ENCODE measurements at regions not wholly inside any gene's neighbourhood (a gene's known extent, or its start where the extent isn't known, plus 50 kb on each side); places are given as distances from the start of the nearest gene placed in this dataset.

GRCh38 chr17:77507111-77507885, 366.5 kb downstream of the SEC14L1 start:
- no peaks in the 10 kb centered on the region for H3K27me3 Mint-ChIP-seq
- H3K9me3 Mint-ChIP-seq = peaks cover 4% of the 10 kb centered on the region
- H3K27ac Mint-ChIP-seq = no peak overlapping the region
- H3K4me3 Mint-ChIP-seq = no peak overlapping the region
- no peaks in the 10 kb centered on the region for H3K4me1 Mint-ChIP-seq (ENCODE audit: unreplicated experiment)
- no peak for DNase-seq (ENCODE audit: extremely low spot score, unreplicated experiment)
- TF ChIP-seq, protein P1, sequence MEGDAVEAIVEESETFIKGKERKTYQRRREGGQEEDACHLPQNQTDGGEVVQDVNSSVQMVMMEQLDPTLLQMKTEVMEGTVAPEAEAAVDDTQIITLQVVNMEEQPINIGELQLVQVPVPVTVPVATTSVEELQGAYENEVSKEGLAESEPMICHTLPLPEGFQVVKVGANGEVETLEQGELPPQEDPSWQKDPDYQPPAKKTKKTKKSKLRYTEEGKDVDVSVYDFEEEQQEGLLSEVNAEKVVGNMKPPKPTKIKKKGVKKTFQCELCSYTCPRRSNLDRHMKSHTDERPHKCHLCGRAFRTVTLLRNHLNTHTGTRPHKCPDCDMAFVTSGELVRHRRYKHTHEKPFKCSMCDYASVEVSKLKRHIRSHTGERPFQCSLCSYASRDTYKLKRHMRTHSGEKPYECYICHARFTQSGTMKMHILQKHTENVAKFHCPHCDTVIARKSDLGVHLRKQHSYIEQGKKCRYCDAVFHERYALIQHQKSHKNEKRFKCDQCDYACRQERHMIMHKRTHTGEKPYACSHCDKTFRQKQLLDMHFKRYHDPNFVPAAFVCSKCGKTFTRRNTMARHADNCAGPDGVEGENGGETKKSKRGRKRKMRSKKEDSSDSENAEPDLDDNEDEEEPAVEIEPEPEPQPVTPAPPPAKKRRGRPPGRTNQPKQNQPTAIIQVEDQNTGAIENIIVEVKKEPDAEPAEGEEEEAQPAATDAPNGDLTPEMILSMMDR (conservative IDR thresholded peaks at IDR 0.05) = no peak
- H3K36me3 Mint-ChIP-seq = no peaks in the 10 kb centered on the region

GRCh38 chr17:77508047-77508715, 367.4 kb downstream of the SEC14L1 start:
- no peak for DNase-seq (ENCODE audit: extremely low spot score, unreplicated experiment)
- Mint-ChIP-seq H3K9me3 (peaks cover 10% of the 10 kb centered on the region), H3K4me3 (no peak overlapping the region), H3K4me1 (ENCODE audit: unreplicated experiment) (no peaks in the 10 kb centered on the region), H3K27ac (no peak overlapping the region), H3K27me3 (no peaks in the 10 kb centered on the region), H3K36me3 (no peaks in the 10 kb centered on the region)
- TF ChIP-seq, protein P1 (conservative IDR thresholded peaks at IDR 0.05) = no peak

- TF ChIP-seq, protein P1 (conservative IDR thresholded peaks at IDR 0.05) = no peak
- H3K27ac Mint-ChIP-seq = no peak overlapping the region
- H3K9me3 Mint-ChIP-seq = peaks cover 11% of the 10 kb centered on the region
- no peaks in the 10 kb centered on the region for H3K36me3 Mint-ChIP-seq
- H3K4me3 Mint-ChIP-seq = no peak overlapping the region
- H3K27me3 Mint-ChIP-seq = no peaks in the 10 kb centered on the region
- H3K4me1 Mint-ChIP-seq (ENCODE audit: unreplicated experiment) = no peaks in the 10 kb centered on the region
- no peak for DNase-seq (ENCODE audit: extremely low spot score, unreplicated experiment)
Measured at GRCh38 chr17:77509089-77509488, 368.3 kb downstream of the SEC14L1 start.

DNA sequence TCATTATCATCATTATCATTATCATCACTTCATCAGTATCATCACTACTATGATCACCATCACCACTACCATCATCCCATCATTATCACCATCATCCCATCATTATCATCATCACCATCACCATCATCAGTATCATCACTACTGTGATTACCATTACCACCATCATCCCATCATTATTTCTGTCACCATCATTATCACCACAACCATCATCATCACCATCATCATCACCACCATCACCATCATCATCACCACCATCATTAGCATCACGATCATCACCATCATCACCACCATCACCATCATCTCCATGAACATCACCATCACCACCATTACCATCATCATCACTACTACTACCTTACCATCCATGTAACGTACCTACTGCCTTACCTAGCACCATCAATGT, 368.8 kb downstream of the SEC14L1 start:
- no peak overlapping the region for H3K4me3 Mint-ChIP-seq

DNA sequence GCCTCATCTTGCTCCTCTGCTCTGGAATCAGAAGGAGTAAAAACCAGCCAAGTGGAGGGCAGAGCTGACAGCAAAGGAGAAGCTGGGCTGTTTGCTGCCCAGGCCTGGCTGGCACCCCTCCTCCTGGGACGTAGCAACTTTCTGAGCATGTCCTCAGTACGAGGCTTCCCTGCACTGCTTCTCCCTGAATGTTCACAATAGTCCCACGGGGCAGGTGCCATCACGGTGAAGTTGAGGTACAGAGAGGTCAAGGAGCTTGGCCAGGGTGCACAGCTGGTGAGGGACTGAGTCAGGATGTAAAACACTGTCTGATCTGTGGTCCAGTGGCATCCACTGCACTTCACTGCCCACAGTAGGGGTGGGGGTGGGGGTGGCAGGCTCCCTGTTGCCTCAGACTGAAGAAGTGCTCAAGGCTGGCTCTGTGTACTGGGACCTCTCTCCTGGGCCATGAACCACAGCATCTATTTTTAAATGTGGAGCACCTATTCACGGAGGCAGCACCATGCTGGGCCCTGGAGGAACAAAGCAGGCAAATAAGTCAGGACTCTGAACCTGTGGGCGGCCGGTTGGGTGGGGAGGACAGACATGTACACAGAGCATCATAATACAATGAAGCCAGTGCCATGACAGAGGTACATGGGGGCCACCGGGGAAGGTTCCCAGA, 369.5 kb downstream of the SEC14L1 start:
- Mint-ChIP-seq H3K36me3 (no peaks in the 10 kb centered on the region), H3K27ac (no peak overlapping the region), H3K4me1 (ENCODE audit: unreplicated experiment) (no peaks in the 10 kb centered on the region), H3K9me3 (peaks cover 11% of the 10 kb centered on the region), H3K27me3 (no peaks in the 10 kb centered on the region), H3K4me3 (no peak overlapping the region)
- TF ChIP-seq, protein P1 (conservative IDR thresholded peaks at IDR 0.05) = no peak
- DNase-seq (ENCODE audit: extremely low spot score, unreplicated experiment) = no peak

More for the DNA sequence above, 368.8 kb downstream of the SEC14L1 start:
- H3K27me3 Mint-ChIP-seq = no peaks in the 10 kb centered on the region
- TF ChIP-seq, protein P1 (conservative IDR thresholded peaks at IDR 0.05) = no peak
- no peaks in the 10 kb centered on the region for H3K4me1 Mint-ChIP-seq (ENCODE audit: unreplicated experiment)
- no peak overlapping the region for H3K27ac Mint-ChIP-seq
- no peaks in the 10 kb centered on the region for H3K36me3 Mint-ChIP-seq
- DNase-seq (ENCODE audit: extremely low spot score, unreplicated experiment) = no peak
- peaks cover 11% of the 10 kb centered on the region for H3K9me3 Mint-ChIP-seq
